DND-41 (cell line): ENCODE measurements at regions not wholly inside any gene's neighbourhood (a gene's known extent, or its start where the extent isn't known, plus 50 kb on each side); places are given as distances from the start of the nearest gene placed in this dataset.

Experiments used
- ATAC-seq: fragments of 200-7000 bp; cut with Tn5 transposase; 3 replicates; pipeline ENCODE4 v1.9.1; 2021; ENCODE audit warnings: low read depth; ENCODE audit not compliant: insufficient read depth
- DNase-seq: peaks from one replicate; pipeline ENCODE4 v3.0.0-alpha.2; 2020
- H2AFZ ChIP-seq: 2 replicates; pipeline ENCODE4 v1.6.0; 2012; ENCODE audit warnings: low read depth, low read length
- H3K27ac ChIP-seq: 2 replicates; pipeline ENCODE4 v1.5.1; 2012; ENCODE audit warnings: low read length, inconsistent platforms
- H3K27me3 ChIP-seq: fragments of 200-600 bp; sonication (generic); 2 replicates; pipeline ENCODE4 v1.6.0; 2012; ENCODE audit warnings: low read length, mild to moderate bottlenecking, inconsistent platforms; ENCODE audit not compliant: insufficient read depth, poor library complexity
- H3K36me3 ChIP-seq: 2 replicates; pipeline ENCODE4 v1.5.1; 2012; ENCODE audit warnings: low read length, inconsistent platforms; ENCODE audit not compliant: insufficient read depth
- H3K4me1 ChIP-seq: 2 replicates; pipeline ENCODE4 v1.5.1; 2012; ENCODE audit warnings: mild to moderate bottlenecking, low read length; ENCODE audit not compliant: insufficient read depth
- H3K4me2 ChIP-seq: 2 replicates; pipeline ENCODE4 v1.6.0; 2012; ENCODE audit warnings: mild to moderate bottlenecking, moderate library complexity, low read length, inconsistent platforms; ENCODE audit not compliant: insufficient read depth
- H3K4me3 ChIP-seq, 2 experiments: fragments of 200-600 bp in 1 of 2; shearing (Covaris generic) in 1 of 2; 2 replicates each; pipeline ENCODE4 v1.5.1; 2012 to 2016; ENCODE audit warnings: inconsistent platforms in 2 of 2, low read length in 2 of 2, mild to moderate bottlenecking in 2 of 2, low read depth in 1 of 2, moderate library complexity in 1 of 2
- H3K79me2 ChIP-seq: 2 replicates; pipeline ENCODE4 v1.6.0; 2012; ENCODE audit warnings: low read length, inconsistent platforms; ENCODE audit not compliant: insufficient read depth
- H3K9ac ChIP-seq: 2 replicates; pipeline ENCODE4 v1.6.0; 2012; ENCODE audit warnings: low read depth, mild to moderate bottlenecking, inconsistent platforms, low read length, moderate library complexity
- H3K9me3 ChIP-seq: 2 replicates; pipeline ENCODE4 v1.5.1; 2012; ENCODE audit warnings: low read length, moderate library complexity, mild to moderate bottlenecking, inconsistent platforms; ENCODE audit not compliant: insufficient read depth, severe bottlenecking
- H4K20me1 ChIP-seq: 2 replicates; pipeline ENCODE4 v1.6.0; 2012; ENCODE audit warnings: low read length; ENCODE audit not compliant: insufficient read depth
- CTCF ChIP-seq: IDR thresholded peaks from 2 replicates; pipeline ENCODE4 v1.5.1; 2012; ENCODE audit warnings: borderline replicate concordance, low read length, moderate library complexity, mild to moderate bottlenecking; ENCODE audit not compliant: poor library complexity, severe bottlenecking; ENCODE audit errors: extremely low read depth
- EZH2 ChIP-seq: IDR thresholded peaks from 3 replicates; pipeline ENCODE4 v1.6.1; 2012; ENCODE audit warnings: borderline replicate concordance, low read depth, mild to moderate bottlenecking, moderate library complexity, low read length, inconsistent platforms; ENCODE audit not compliant: severe bottlenecking

- H2AFZ ChIP-seq: no peak overlapping the region
- H3K27ac ChIP-seq: no peak overlapping the region
Observed at GRCh38 chr10:83917537-83918506, 221.5 kb upstream of the GHITM start.

GRCh38 chr10:83919187-83919586, 220.1 kb upstream of the GHITM start:
- Histone ChIP-seq H3K9ac (no peak overlapping the region), H3K79me2 (no peaks in the 10 kb centered on the region), H3K36me3 (no peaks in the 10 kb centered on the region), H3K4me2 (no peak overlapping the region), H3K4me3 (no peak overlapping the region), H3K27me3 (peaks cover 6% of the 10 kb centered on the region), H3K9me3 (no peaks in the 10 kb centered on the region), H3K4me1 (no peaks in the 10 kb centered on the region), H4K20me1 (no peaks in the 10 kb centered on the region), H3K27ac (no peak overlapping the region), H2AFZ (no peak overlapping the region)
- ATAC-seq (no peak), DNase-seq (no peak)
- TF ChIP-seq CTCF (no peak), EZH2 (no peak)

More at GRCh38 chr10:83917537-83918506, 221.5 kb upstream of the GHITM start:
- ATAC-seq (no peak), DNase-seq (no peak)
- no peaks in the 10 kb centered on the region for H3K79me2 ChIP-seq
- no peaks in the 10 kb centered on the region for H3K4me1 ChIP-seq
- TF ChIP-seq CTCF (peak; percentile 10), EZH2 (no peak)
- no peaks in the 10 kb centered on the region for H3K36me3 ChIP-seq
- no peak overlapping the region for H3K9ac ChIP-seq
- no peaks in the 10 kb centered on the region for H3K9me3 ChIP-seq
- H3K27me3 ChIP-seq: peaks cover 6% of the 10 kb centered on the region
- H4K20me1 ChIP-seq: no peaks in the 10 kb centered on the region
- no peak overlapping the region for H3K4me2 ChIP-seq
- no peak overlapping the region for H3K4me3 ChIP-seq

GRCh38 chr10:83921984-83922860, 217.1 kb upstream of the GHITM start:
- H3K4me1 ChIP-seq: no peaks in the 10 kb centered on the region
- H3K79me2 ChIP-seq: no peaks in the 10 kb centered on the region
- H3K27me3 ChIP-seq: peaks cover 6% of the 10 kb centered on the region
- TF ChIP-seq CTCF: no peak
- TF ChIP-seq EZH2: no peak
- no peak overlapping the region for H3K9ac ChIP-seq
- H2AFZ ChIP-seq: no peak overlapping the region
- DNase-seq: no peak
- H3K4me3 ChIP-seq: no peak overlapping the region
- no peaks in the 10 kb centered on the region for H3K9me3 ChIP-seq
- H3K27ac ChIP-seq: no peak overlapping the region
- no peak for ATAC-seq
- no peaks in the 10 kb centered on the region for H3K36me3 ChIP-seq
- H4K20me1 ChIP-seq: no peaks in the 10 kb centered on the region
- no peak overlapping the region for H3K4me2 ChIP-seq
